HEK293 (cell line): ENCODE measurements at regions not wholly inside any gene's neighbourhood (a gene's known extent, or its start where the extent isn't known, plus 50 kb on each side); places are given as distances from the start of the nearest gene placed in this dataset.

Source experiments
- CTCF ChIA-PET: fragments of 350-600 bp; formaldehyde crosslinking; extraction: SDS; loops from one replicate; lab custom pipeline; 2021; ENCODE audit warnings: antibody characterized with exemption; lab: Yijun Ruan, JAX
- POLR2A ChIA-PET: fragments of 300-600 bp; formaldehyde crosslinking; extraction: SDS; loops from one replicate; lab custom pipeline; 2020; ENCODE audit warnings: antibody characterized with exemption, inconsistent platforms; lab: Yijun Ruan, JAX
- H3K27ac ChIP-seq: fragments of 200-500 bp; sonication (Bioruptor generic); 2 replicates; pipeline ENCODE4 v1.5.1; 2014; ENCODE audit warnings: low read depth, low read length, control low read depth, inconsistent platforms; ENCODE audit errors: extremely low read depth
- H3K36me3 ChIP-seq, 2 experiments: fragments of 200-500 bp in 1 of 2; sonication (Bioruptor generic) in 1 of 2; 1 replicate in 1 of 2; 2 replicates in 1 of 2; pipeline ENCODE4 v1.5.1; 2014 to 2017; ENCODE audit warnings: inconsistent platforms in 2 of 2, low read length in 2 of 2; ENCODE audit not compliant: control insufficient read depth in 2 of 2, insufficient read depth in 1 of 2
- H3K4me1 ChIP-seq: fragments of 200-500 bp; sonication (Bioruptor generic); 2 replicates; pipeline ENCODE4 v1.5.1; 2014; ENCODE audit warnings: mild to moderate bottlenecking, low read length, inconsistent platforms; ENCODE audit not compliant: control insufficient read depth, insufficient read depth
- H3K4me3 ChIP-seq: 2 replicates; pipeline ENCODE4 v1.5.1; 2011; ENCODE audit warnings: low read depth, mild to moderate bottlenecking, control low read depth, low read length, moderate library complexity
- H3K9me3 ChIP-seq: fragments of 200-500 bp; sonication (Bioruptor generic); 2 replicates; pipeline ENCODE4 v1.5.1; 2014; ENCODE audit warnings: low read depth, low read length, inconsistent platforms; ENCODE audit not compliant: control insufficient read depth, insufficient read depth
- SP7 ChIP-seq: fragments of 450-650 bp; formaldehyde crosslinking; IDR thresholded peaks from 2 replicates; pipeline ENCODE4 v1.5.1; 2016; ENCODE audit warnings: missing biosample characterization, missing genetic modification characterization
- ZBTB17 ChIP-seq: fragments of 450-650 bp; formaldehyde crosslinking; IDR thresholded peaks from 2 replicates; pipeline ENCODE4 v1.5.1; 2016; ENCODE audit warnings: missing biosample characterization, missing genetic modification characterization
- ZBTB44 ChIP-seq: fragments of 450-650 bp; IDR thresholded peaks from 2 replicates; pipeline ENCODE4 v1.5.1; 2018; ENCODE audit warnings: missing biosample characterization, mild to moderate bottlenecking, missing genetic modification characterization
- ZNF132 ChIP-seq: fragments of 450-650 bp; formaldehyde crosslinking; IDR thresholded peaks from 2 replicates; pipeline ENCODE4 v1.5.1; 2017; ENCODE audit warnings: missing biosample characterization, missing genetic modification characterization, borderline replicate concordance
- ZNF140 ChIP-seq: fragments of 450-650 bp; formaldehyde crosslinking; IDR thresholded peaks from 2 replicates; pipeline ENCODE4 v1.5.1; 2016; ENCODE audit warnings: missing biosample characterization, missing genetic modification characterization
- ZNF146 ChIP-seq: fragments of 450-650 bp; formaldehyde crosslinking; IDR thresholded peaks from 2 replicates; pipeline ENCODE4 v1.5.1; 2016; ENCODE audit warnings: missing biosample characterization, missing genetic modification characterization
- ZNF174 ChIP-seq: fragments of 450-650 bp; formaldehyde crosslinking; IDR thresholded peaks from 2 replicates; pipeline ENCODE4 v1.5.0; 2017; ENCODE audit warnings: missing biosample characterization, mild to moderate bottlenecking, missing genetic modification characterization
- ZNF184 ChIP-seq: fragments of 450-650 bp; IDR thresholded peaks from 2 replicates; pipeline ENCODE4 v1.5.1; 2018; ENCODE audit warnings: missing biosample characterization, mild to moderate bottlenecking, missing genetic modification characterization
- ZNF501 ChIP-seq: fragments of 450-650 bp; formaldehyde crosslinking; IDR thresholded peaks from 2 replicates; pipeline ENCODE4 v1.5.1; 2016; ENCODE audit warnings: missing biosample characterization, missing genetic modification characterization
- ZNF548 ChIP-seq: fragments of 450-650 bp; formaldehyde crosslinking; IDR thresholded peaks from 2 replicates; pipeline ENCODE4 v1.5.1; 2016; ENCODE audit warnings: missing biosample characterization, missing genetic modification characterization
- ZNF623 ChIP-seq: fragments of 450-650 bp; formaldehyde crosslinking; IDR thresholded peaks from 2 replicates; pipeline ENCODE4 v1.5.1; 2016; ENCODE audit warnings: missing biosample characterization, missing genetic modification characterization
- ZNF660 ChIP-seq: fragments of 450-650 bp; IDR thresholded peaks from 2 replicates; pipeline ENCODE4 v1.5.1; 2018; ENCODE audit warnings: missing biosample characterization, mild to moderate bottlenecking, missing genetic modification characterization
- ZNF704 ChIP-seq: fragments of 450-650 bp; formaldehyde crosslinking; IDR thresholded peaks from 2 replicates; pipeline ENCODE4 v1.5.1; 2016; ENCODE audit warnings: missing biosample characterization, missing genetic modification characterization
- TF ChIP-seq, protein P1 (sequence below): fragments of 450-650 bp; formaldehyde crosslinking; IDR thresholded peaks from 2 replicates; pipeline ENCODE4 v1.5.1; 2017; ENCODE audit warnings: missing biosample characterization, missing genetic modification characterization
- TF ChIP-seq, protein P2 (sequence below): fragments of 450-650 bp; formaldehyde crosslinking; IDR thresholded peaks from 2 replicates; pipeline ENCODE4 v1.5.1; 2016; ENCODE audit warnings: missing biosample characterization, missing genetic modification characterization, borderline replicate concordance

GRCh38 chr1:221174330-221174993 lies 295.2 kb downstream of the HLX start:
- no peaks in the 10 kb centered on the region for H3K36me3 ChIP-seq
- H3K9me3 ChIP-seq: no peaks in the 10 kb centered on the region
- ChIA-PET POLR2A (no interaction called here), CTCF (no interaction called here)
- H3K27ac ChIP-seq: no peak overlapping the region
- H3K4me1 ChIP-seq: 0 out of 2 replicates have a peak, but pooled peaks cover 2% of the 10 kb centered on the region
- TF ChIP-seq ZBTB17 (tag by site-specific recombination): no peak
- no peak for TF ChIP-seq ZNF132 (tag by site-specific recombination)
- TF ChIP-seq ZNF140 (tag by site-specific recombination): no peak
- TF ChIP-seq ZNF623 (tag by site-specific recombination): no peak
- no peak for TF ChIP-seq SP7 (tag by site-specific recombination)
- TF ChIP-seq ZNF704 (tag by site-specific recombination): no peak
- TF ChIP-seq, protein P1, sequence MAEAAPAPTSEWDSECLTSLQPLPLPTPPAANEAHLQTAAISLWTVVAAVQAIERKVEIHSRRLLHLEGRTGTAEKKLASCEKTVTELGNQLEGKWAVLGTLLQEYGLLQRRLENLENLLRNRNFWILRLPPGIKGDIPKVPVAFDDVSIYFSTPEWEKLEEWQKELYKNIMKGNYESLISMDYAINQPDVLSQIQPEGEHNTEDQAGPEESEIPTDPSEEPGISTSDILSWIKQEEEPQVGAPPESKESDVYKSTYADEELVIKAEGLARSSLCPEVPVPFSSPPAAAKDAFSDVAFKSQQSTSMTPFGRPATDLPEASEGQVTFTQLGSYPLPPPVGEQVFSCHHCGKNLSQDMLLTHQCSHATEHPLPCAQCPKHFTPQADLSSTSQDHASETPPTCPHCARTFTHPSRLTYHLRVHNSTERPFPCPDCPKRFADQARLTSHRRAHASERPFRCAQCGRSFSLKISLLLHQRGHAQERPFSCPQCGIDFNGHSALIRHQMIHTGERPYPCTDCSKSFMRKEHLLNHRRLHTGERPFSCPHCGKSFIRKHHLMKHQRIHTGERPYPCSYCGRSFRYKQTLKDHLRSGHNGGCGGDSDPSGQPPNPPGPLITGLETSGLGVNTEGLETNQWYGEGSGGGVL (tag by site-specific recombination): no peak
- no peak for TF ChIP-seq ZNF184 (tag by site-specific recombination)
- no peak for TF ChIP-seq ZBTB44 (tag by site-specific recombination)
- no peak for TF ChIP-seq ZNF548
- no peak for TF ChIP-seq ZNF501 (tag by site-specific recombination)
- no peak for TF ChIP-seq ZNF174 (tag by site-specific recombination)
- no peak for TF ChIP-seq ZNF146 (tag by site-specific recombination)
- TF ChIP-seq ZNF660 (tag by site-specific recombination): no peak
- TF ChIP-seq, protein P2, sequence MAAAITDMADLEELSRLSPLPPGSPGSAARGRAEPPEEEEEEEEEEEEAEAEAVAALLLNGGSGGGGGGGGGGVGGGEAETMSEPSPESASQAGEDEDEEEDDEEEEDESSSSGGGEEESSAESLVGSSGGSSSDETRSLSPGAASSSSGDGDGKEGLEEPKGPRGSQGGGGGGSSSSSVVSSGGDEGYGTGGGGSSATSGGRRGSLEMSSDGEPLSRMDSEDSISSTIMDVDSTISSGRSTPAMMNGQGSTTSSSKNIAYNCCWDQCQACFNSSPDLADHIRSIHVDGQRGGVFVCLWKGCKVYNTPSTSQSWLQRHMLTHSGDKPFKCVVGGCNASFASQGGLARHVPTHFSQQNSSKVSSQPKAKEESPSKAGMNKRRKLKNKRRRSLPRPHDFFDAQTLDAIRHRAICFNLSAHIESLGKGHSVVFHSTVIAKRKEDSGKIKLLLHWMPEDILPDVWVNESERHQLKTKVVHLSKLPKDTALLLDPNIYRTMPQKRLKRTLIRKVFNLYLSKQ (tag by site-specific recombination): no peak
- H3K4me3 ChIP-seq: no peak overlapping the region

DNA sequence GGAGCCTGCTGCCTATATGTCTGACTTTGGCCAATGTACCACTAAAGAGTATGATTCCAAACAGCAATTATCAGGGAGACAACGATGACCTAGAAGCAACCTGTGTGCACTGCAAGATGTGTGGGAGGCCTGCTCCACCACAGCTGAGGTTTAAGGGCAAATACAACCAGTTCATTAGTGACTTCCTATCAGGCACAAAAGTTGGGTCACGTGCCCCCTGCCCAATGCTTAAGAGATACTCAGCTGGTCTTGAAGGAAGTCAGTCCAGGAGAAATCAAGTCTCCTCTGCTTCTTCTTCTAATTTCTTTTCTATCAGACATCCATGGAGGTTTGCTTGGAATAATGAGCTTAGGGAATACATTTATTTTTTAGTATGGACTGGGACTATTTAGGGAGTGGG lies 296.0 kb downstream of the HLX start:
- TF ChIP-seq ZNF548 (no peak), ZNF704 (tag by site-specific recombination) (no peak)
- no peaks in the 10 kb centered on the region for H3K9me3 ChIP-seq
- ChIA-PET POLR2A (no interaction called here), CTCF (no interaction called here)
- no peaks in the 10 kb centered on the region for H3K4me1 ChIP-seq
- no peak overlapping the region for H3K27ac ChIP-seq
- H3K36me3 ChIP-seq: no peaks in the 10 kb centered on the region
- no peak overlapping the region for H3K4me3 ChIP-seq
